Lung microvascular endothelial cell (primary cell): ENCODE measurements at regions not wholly inside any gene's neighbourhood (a gene's known extent, or its start where the extent isn't known, plus 50 kb on each side); places are given as distances from the start of the nearest gene placed in this dataset.

Source experiments
- DNase-seq, 2 donors: peaks; one replicate each; pipeline versions ENCODE4 v3.0.0 to v3.0.0-alpha.2; 2010; ENCODE audit warnings: low read depth in 2 of 2

DNA sequence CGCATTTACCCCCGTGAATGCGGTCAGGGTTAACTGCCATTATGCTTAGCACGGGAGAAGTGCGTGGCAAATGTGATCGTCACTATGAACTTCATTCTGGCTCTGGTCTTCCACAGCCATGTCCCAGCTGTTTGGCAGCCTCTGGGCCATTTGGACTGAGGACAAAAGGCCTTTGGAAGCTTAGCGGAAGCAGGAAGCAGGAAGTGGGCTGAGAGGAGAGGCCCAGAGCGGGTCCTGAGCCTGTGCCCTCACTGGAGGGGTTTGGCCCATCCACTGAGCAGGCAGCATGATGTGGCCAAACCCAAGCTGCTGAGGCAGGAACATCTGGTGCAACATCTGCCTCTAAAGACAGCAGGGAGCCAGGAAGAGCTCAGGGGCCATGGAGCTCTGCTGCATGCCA is 345.9 kb downstream of the C16orf95 start:
- DNase-seq = peak in 1 of 2 donors; percentile 76

DNA sequence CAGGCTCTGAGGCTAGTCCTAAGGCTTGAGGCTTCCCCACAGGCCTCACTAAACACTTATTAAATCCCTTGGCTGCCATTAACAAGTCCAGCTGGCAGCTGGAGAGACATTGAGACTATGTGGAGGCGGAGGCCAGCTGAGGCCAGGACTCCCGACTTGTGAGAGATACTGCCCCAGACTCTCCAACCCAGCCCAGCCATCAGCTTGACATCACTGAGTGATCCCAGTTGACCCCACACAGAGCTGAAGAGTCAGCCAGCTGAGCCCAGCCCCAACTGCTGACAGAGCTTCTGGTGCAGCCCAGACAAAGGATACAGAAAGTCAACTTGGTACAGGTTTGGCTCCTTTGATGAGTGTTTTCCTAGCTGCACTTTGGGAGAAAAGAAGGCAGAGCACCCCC is 343.1 kb downstream of the C16orf95 start:
- no peak for DNase-seq

DNA sequence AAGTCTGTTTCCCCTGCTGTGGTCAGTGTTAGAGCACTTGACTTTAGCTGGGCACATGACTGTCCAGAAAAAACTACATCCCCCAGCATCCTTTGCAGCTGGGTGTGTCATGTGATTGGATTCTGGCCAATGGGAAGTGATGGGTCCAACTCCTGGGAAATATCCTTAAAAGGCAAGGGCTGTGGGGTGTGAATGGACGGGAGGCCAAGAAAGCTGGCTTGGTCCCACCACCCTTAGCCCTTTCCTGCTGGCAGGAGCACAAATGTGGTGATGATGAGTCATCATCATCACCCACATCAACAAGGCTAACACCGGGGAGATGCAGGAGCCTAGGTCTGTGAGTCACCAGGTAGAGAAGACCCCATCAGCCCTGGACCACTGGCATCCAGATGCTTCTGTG is 341.7 kb downstream of the C16orf95 start:
- peak; percentile 74 to 76 for DNase-seq

DNA sequence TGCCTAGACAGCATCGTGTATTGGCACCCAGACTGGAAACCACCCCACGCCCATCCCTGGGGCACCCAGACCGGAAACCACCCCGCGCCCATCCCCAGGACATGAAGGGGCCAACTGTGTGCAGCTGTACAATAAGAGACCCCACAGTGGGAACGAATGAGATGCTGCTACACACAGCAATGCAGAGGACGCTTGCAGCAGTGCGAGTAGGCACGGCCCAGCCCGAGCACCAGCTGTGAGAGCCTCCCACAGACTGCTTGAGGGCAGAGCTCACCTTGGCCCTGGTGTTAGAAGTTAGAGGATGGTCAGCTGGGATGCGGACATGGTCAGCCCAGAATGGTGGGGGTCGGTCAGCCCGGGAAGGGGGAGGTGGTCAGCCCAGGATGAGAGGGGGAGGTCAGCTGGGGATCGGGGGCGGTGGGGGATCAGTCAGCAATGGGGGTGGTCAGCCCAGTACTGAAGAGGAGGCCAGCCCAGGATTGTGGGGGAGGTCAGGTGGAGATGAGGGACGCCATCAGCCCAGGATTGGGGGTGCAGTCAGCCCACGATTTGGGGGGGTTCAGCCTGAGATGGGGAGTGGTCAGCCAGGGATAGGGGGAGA is 340.0 kb downstream of the C16orf95 start:
- DNase-seq = no peak

DNA sequence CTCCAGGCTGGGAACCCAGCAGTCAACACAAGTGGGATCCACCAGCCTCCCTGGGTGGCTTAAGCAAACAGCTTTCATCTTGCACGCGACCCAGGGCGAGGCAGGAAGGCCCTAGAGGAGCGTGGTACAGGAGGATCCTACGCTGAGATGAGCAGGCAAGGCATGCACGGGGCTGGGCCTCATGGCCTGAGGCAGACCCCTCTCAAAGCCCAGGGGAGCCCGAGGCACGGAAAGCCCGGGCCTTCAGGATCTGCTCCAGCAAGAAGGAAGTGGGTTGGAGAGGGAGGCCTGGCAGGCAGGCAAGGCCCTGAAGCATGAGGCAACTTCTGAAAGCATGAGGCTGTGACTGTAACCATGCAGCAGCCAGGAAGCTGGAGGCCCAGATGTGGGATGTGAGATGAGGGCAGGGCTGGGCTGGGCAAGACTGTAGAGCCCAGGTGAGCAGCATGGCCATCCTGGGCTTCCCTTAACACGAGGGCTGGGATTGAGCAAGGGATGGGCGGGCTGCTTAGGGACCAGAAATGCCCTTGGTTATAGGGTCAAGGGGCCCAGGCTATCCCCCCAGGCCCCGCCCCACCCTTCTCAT is 338.7 kb downstream of the C16orf95 start:
- DNase-seq = no peak

DNA sequence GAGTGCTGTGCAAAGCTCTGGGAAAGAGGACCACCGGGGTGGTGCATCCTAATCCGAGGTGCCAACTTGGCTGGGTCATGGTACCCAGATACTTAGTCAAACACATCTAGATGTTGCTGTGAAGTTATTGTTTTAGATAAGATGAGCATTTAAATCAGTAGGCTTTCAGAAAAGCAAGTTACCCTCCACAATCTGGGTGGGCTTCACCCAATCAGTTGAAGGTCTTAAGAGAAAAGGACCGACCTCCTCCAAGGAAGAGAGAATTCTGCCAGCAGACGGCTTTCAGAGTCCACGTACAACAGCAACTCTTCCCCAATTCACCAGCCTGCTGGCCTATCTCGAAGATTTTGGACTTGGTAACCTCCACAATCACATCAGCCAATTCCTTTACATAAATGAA is 338.1 kb downstream of the C16orf95 start:
- no peak for DNase-seq

DNA sequence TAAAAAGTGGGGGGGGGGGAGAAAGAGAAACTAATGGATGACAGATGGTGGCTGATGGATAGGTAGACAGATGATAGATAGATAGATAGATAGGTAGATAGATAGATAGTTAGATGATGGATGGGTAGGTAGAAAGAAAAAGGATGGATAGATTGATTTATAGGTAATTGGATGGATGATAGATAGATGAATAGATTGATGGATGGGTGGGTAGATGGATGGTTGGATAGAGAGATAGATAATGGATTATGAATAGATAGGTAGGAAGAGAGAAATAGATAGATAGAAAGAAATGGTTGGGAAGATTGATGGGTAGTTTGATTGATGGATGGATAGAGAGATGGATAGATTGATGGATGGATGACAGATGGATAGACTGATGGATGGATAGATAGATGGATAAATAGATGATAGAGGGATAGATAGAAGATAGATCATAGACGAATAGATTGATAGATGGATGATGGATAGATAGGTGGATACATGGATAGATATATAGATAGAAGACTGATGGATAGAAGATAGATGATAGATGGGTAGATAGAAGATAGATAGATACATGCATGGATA is 337.1 kb downstream of the C16orf95 start:
- DNase-seq = no peak

DNA sequence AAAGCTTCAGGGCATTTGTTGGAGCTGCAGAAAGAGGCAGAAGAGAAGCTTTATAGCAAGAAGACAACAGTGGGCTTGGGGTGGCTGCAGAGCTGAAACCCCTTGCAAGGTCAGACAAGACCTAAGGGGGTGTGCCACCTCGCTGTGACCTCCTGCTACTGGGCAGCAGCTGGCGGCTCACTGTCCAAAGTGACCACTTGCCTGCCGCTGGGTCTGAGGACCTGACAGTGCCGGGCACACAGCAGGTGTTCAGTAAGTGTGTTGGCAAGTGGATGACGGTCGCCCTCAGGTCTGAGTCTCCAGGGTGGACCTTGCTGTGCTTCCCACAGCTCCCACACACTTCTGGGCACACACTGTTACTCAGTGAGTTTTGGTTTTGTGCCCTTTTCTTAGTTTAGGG is 336.5 kb downstream of the C16orf95 start:
- no peak for DNase-seq

DNA sequence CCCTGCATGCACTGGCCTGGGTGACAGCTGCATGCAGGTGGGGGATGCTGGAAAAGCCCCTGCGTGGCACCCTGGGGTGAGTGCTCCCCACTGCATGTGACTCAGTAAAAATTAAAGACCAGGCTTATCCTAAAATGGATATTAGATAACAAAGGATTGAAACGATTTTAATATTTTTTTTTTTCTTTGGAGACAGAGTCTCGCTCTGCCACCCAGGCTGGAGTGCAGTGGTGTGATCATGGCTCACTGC is 334.9 kb downstream of the C16orf95 start:
- DNase-seq = no peak

DNA sequence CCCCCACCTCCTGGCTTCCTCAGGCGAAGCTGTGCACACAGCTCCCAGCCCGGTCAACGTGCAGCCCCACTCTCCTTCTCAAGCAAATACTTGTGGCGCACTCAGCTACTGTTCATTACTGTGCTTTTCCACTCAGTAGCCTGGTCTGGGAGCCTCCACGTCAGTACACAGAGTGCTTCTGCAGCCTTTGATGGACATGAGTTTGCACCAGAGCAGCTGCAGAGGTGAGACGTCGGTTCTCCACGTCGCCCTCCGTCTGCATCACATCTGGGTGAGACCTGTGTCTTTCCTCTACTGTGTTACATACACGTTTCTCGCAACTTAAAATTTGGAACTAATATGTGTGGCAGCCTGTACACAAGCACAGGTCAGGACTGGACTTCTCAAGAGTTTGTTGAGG is 334.3 kb downstream of the C16orf95 start:
- DNase-seq = no peak

DNA sequence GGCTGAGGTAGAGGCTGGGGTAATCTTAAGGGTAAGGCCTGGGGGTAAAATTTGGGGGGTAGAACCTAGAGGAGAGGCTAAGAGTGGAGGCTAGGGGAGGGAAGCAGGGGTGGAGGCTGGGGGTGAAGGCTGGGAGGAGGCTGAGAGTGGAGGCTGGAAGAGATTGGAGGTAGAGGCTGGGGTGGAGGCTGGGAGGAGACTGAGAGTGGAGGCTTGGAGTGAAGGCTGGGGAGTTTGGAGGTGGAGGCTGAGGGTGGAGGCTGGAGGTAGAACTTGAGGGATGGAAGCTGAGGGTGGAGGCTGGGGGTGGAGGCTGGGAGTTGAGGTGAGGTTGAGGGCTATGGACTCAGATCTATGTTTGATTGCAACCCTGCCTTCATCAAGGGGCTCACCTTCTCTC is 333.6 kb downstream of the C16orf95 start:
- DNase-seq = no peak

DNA sequence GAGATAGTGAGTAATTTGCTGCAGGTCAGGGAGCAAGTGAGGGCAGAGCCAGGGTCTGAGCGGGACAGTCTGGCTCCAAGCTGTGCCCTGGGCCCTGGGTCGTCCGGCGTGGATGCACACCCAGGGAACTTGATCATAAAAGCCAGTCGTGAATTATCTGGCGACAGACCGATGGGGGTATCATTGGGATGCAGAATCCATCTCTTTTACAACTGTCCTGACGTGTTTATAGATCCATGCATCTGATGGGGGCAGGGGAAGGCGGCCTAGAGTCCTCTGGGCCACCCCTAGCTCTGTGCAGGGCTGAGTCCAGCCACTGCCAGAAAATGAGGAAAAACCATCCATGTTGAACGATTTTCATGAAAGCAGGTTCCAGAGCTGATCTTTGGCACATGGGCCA is 332.8 kb downstream of the C16orf95 start:
- no peak for DNase-seq

DNA sequence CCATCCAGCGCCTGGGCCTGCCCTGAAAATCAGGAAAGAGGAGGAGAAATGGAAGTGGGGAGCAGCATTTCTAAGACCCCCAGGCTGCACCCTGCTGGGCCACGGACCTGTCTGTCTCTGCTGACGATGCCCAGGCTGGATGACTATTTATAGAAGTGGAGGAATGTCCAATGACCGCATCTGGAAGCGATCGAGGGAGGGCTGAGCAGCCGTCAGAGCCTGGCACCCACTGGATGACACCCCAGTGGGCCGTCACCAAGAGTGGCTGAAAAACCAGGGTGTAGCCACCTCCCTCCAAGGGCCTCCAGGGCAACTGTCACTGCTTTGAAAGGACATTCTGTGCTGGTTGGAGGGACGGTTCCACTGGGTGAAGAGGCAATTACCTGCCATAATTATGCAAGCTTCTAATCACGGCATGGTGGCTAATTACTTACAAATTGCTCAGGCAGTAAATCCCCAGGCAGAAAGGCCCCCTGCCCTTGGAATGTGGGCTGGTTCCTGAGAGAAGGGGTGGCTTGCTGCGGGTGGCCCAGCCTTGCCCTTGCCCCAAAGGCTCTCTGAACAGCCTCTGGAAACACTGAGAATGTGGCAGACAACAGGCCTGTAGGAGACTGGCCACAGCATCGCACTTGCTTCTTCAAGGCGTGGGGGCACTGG is 332.1 kb downstream of the C16orf95 start:
- no peak for DNase-seq

DNA sequence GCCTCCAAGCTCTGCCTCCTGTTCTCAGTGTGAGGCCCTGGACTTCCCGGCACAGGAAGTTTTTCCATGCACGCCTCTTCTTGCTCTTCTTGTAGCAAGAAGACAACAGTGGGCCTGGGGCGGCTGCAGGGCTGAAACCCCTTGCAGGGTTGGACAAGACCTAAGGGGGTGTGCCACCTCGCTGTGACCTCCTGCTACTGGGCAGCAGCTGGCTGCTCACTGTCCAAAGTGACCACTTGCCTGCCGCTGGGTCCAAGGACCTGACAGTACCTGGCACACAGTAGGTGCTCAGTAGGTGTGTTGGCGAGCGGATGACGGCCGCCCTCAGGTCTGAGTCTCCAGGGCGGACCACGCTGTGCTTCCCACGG is 331.6 kb downstream of the C16orf95 start:
- DNase-seq = no peak

DNA sequence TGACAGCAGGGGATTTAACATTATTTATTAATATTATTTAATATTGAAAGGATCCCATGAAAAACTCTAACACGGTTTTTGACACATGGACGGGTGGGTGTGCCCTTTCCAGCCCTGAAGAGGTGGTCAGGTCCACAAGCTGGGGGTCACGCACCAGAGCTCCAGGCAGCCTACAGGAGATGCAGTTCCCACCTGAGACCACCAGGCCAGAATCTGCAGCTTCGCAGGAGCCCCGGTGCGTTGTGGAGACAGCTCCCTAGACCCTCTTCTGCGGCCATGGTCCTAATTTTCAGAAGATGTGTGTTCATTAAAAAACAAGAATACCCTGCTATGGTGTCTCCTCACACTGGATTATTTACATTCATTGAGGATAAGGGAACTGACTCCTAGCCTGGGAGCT is 331.1 kb downstream of the C16orf95 start:
- DNase-seq = no peak

DNA sequence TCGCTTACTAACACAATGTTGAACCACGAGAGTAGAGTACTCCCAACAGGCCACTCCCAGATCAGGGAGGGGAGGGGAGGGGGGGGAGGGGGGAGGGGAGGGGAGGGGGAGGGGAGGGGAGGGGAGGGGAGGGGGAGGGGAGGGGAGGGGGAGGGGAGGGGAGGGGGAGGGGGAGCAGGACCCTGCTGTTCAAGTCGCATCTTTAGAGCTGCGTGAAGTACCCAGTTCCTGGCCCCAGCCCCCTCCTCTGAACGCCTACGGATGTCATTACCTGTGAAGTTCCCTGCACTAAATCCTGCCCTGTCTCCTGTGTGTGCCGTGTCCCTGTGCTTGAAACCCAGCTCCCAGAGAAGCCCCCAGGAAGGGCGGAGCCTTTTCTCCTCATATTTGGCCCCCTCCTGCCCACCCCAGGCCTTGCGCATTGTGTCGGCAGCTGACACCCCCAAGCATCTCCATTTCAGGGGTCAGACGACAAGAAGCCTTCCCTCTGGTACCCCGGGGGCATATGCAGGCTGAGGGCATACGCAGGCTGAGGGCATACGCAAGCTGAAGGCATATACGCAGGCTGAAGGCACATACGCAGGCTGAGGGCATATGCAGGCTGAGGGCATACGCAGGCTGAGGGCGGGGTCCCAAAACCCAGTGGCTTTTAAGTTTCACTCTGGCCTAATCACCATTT is 330.2 kb downstream of the C16orf95 start:
- no peak for DNase-seq

DNA sequence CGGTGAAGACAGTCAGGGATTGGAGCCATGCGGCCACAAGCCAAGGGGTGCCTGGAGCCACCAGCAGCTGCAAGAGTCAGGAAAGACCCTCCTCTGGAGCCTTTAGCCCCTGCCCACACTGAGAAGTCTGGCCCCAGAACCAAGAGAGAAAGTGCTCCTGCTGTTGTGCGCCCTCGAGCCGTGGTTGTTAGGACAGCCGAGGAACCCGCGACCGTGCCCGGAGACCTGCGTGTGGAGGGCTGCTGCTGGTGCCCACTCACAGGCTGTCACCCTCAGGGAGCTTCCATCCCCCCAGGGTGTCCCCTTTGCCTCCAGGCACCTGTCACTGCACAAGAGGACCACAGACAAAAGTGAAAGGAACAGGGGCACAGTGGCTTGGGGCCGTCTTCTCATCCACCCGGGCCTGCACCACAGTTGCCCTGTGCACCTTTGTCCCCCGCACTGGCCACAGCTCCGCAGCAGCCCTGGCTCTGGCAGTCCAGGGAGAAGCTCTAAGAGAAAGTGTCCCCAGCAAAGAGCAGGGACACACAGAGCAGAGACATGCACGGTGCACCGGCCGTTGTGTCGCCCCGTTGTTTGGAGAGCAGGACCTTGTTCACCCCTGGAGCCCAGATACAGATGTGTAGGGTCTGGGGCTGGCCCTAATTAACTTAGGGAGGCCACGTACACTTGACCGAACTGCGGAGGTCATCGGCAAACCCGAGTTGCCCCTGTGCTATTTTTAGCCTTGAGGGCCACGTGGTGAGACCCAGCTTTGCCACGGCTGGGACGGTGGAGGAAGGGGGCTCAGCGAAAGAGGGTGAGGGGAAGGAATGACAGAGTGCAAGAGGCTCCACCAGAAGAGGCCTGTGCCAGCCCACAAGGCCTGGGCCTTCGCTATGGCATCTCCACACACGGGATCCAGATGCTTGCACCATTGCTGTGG is 329.2 kb downstream of the C16orf95 start:
- DNase-seq = no peak

DNA sequence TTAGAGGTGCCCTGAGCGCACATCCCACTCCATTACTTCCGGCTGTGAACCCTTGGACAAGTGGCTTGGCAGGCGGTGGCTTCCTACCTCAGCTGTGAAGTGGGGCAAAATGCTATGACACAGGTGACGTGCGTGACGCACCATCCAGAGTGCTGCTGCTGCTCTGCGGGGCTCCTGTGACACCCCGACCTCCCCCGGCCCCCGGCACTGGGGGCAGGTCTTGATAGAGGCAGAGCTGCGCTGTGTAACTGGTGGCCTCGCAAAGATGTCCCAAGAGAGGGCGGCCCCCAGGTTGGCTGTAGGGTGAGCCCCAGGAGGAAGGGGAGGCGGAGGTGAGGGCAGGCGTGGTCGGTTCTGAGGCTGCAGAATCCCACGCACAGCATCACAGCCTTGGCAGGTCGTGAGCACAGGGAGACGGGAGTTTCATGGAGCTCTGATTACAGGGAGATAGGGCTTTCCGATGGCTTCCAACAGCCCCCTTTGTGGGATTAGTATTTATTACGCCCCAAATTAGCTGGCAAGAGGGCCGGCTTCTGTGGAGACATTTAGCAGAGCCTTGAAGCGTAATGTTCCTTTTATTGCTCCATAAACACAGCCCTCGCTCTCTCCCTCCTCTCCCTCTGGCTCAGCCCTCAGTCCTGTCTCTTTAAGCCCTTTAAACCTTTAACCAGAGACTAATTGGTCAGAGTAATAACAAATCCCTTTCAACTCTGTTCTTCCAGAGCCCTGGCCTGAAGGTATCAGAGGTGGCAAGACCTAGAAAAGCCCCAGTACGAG is 328.1 kb downstream of the C16orf95 start:
- DNase-seq = no peak

DNA sequence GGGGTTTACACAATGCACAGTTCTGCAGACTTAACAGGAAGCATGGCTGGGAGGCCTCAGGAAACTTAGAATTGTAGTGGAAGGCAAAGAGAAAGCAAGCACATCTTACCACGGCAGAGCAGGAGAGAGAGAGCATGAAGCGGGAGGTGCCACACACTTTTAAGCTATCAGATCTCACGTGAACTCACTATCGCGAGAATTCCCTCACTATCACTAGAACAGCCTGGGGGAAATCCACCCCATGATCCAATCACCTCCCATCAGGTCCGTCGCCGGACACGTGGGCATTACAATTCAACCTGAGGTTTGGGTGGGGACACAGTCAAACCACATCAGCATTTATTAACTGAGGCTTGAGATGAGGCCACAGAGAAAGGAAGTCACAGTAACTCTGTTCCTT is 326.7 kb downstream of the C16orf95 start:
- DNase-seq = peak in 1 of 2 donors; percentile 50

DNA sequence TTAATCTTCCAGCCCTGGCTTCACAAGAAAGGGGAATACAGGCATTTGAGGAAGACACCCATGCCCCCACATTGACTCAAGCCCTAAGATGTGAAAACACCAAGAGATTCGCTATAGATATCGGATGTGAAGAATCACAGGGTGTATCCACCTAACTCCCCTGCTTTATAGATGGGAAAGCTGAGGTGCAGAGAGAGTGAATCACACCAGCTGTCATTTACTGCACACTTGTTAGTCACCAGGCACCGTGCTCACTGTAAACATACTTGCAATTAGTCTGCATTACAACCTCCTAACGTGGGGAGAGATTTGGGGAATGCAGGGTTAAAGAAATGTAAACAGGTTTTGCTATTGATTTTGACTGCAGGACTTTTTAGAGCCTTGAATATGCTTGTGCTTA is 325.5 kb downstream of the C16orf95 start:
- DNase-seq = peak in 1 of 2 donors; percentile 32

DNA sequence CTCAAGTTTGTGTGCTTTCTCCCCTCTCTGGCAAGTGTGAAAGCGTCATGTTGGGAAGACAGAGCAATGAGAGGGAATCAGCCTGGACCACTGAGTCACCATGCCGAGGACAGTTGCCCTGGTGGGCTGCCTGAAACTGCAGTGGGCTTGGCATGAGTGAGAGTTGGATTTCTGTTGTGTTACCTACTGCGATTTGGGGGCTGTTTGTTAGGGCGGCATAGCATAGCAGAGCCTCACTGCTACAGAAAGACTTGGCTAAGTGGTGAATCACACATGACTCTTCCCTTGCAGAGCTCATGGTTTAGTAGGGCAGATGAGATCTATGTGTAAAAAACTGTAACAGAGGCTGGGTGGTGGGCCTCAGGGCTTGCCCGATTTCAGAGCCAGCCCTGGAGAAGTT is 324.6 kb downstream of the C16orf95 start:
- no peak for DNase-seq
